Tibial nerve (tissue), 4 donors: ENCODE measurements at regions not wholly inside any gene's neighbourhood (a gene's known extent, or its start where the extent isn't known, plus 50 kb on each side); places are given as distances from the start of the nearest gene placed in this dataset.

Experiments
- EP300 ChIP-seq, 2 donors: sonication (generic); formaldehyde crosslinking; IDR thresholded peaks; one replicate each; pipeline ENCODE4 v1.6.1; 2017; ENCODE audit warnings: antibody characterized with exemption in 2 of 2, mild to moderate bottlenecking in 1 of 2
- POLR2A ChIP-seq, 2 donors: fragments of 450-650 bp; IDR thresholded peaks; one replicate each; pipeline ENCODE4 v1.6.1; 2017; ENCODE audit warnings: antibody characterized with exemption in 2 of 2, mild to moderate bottlenecking in 2 of 2, moderate library complexity in 2 of 2
- TF ChIP-seq, protein P1 (sequence below), 5 experiments: fragments of 200-600 bp in 3 of 5; fragments of 450-650 bp in 2 of 5; sonication (generic) in 3 of 5; IDR thresholded peaks; one replicate each; pipeline ENCODE4 v1.5.1; 2016 to 2019; ENCODE audit warnings: antibody characterized with exemption in 5 of 5, mild to moderate bottlenecking in 3 of 5, moderate library complexity in 2 of 5

GRCh38 chr4:163003979-163004378 is 162.7 kb downstream of the NAF1 start:
- TF ChIP-seq, protein P1, sequence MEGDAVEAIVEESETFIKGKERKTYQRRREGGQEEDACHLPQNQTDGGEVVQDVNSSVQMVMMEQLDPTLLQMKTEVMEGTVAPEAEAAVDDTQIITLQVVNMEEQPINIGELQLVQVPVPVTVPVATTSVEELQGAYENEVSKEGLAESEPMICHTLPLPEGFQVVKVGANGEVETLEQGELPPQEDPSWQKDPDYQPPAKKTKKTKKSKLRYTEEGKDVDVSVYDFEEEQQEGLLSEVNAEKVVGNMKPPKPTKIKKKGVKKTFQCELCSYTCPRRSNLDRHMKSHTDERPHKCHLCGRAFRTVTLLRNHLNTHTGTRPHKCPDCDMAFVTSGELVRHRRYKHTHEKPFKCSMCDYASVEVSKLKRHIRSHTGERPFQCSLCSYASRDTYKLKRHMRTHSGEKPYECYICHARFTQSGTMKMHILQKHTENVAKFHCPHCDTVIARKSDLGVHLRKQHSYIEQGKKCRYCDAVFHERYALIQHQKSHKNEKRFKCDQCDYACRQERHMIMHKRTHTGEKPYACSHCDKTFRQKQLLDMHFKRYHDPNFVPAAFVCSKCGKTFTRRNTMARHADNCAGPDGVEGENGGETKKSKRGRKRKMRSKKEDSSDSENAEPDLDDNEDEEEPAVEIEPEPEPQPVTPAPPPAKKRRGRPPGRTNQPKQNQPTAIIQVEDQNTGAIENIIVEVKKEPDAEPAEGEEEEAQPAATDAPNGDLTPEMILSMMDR (IDR thresholded peaks at IDR 0.05) = no peak
- no peak for TF ChIP-seq POLR2A (IDR thresholded peaks at IDR 0.05)
- no peak for TF ChIP-seq EP300 (IDR thresholded peaks at IDR 0.05)
